H1 (cell line): ENCODE measurements at regions not wholly inside any gene's neighbourhood (a gene's known extent, or its start where the extent isn't known, plus 50 kb on each side); places are given as distances from the start of the nearest gene placed in this dataset.

Source experiments
- CTCF ChIA-PET: fragments of 300-600 bp; sonication (Branson Sonifier 250); formaldehyde crosslinking; loops from one replicate; lab custom pipeline; 2021; ENCODE audit not compliant: partially characterized antibody; lab: Charles Lee
- POLR2A ChIA-PET: fragments of 300-600 bp; sonication (Branson Sonifier 250); formaldehyde crosslinking; loops from one replicate; lab custom pipeline; 2021; ENCODE audit warnings: inconsistent platforms; ENCODE audit not compliant: partially characterized antibody; lab: Charles Lee
- DNase-seq, 2 experiments: peaks; one replicate each; pipeline versions ENCODE4 v3.0.0 to v3.0.0-alpha.2; 2010 to 2022; ENCODE audit warnings: low spot score in 2 of 2, low read depth in 1 of 2, mixed read lengths in 1 of 2
- FAIRE-seq: peaks from 2 replicates; lab custom pipeline; 2011; peaks lifted over from hg19 to GRCh38; lab: Jason Lieb, UNC
- H2AFZ ChIP-seq: 2 replicates; pipeline ENCODE4 v1.8.1; 2012; ENCODE audit warnings: low read length, inconsistent platforms
- H2AK5ac ChIP-seq: 2 replicates; pipeline ENCODE4 v1.6.1; 2013; ENCODE audit warnings: low read depth, low read length
- H2BK120ac ChIP-seq: replicated peaks from 2 replicates; pipeline ENCODE3; 2013; ENCODE audit warnings: low read depth, low read length, inconsistent platforms
- H2BK12ac ChIP-seq: 2 replicates; pipeline ENCODE4 v1.6.1; 2013; ENCODE audit warnings: low read depth, low read length
- H2BK15ac ChIP-seq: 2 replicates; pipeline ENCODE4 v1.6.1; 2013; ENCODE audit warnings: low read length
- H2BK20ac ChIP-seq: 2 replicates; pipeline ENCODE4 v1.6.1; 2013; ENCODE audit warnings: low read length
- H2BK5ac ChIP-seq: 2 replicates; pipeline ENCODE4 v1.6.1; 2013; ENCODE audit warnings: low read depth, low read length
- H3K14ac ChIP-seq: 2 replicates; pipeline ENCODE4 v1.6.1; 2013; ENCODE audit warnings: inconsistent platforms; ENCODE audit not compliant: insufficient read length
- H3K18ac ChIP-seq: 2 replicates; pipeline ENCODE4 v1.6.1; 2013; ENCODE audit warnings: low read length; ENCODE audit errors: extremely low read depth
- H3K23ac ChIP-seq: 2 replicates; pipeline ENCODE4 v1.6.1; 2013; ENCODE audit warnings: inconsistent platforms; ENCODE audit not compliant: insufficient read length
- H3K23me2 ChIP-seq: 2 replicates; pipeline ENCODE4 v1.6.1; 2013; ENCODE audit warnings: low read depth, low read length
- H3K27ac ChIP-seq: 2 replicates; pipeline ENCODE4 v1.6.1; 2011; ENCODE audit warnings: low read depth, low read length, inconsistent platforms
- H3K27me3 ChIP-seq, 4 experiments: replicated peaks in 1 of 4; 1 replicate in 1 of 4; 2 replicates in 3 of 4; pipeline versions ENCODE4 v1.6.1 to v1.8.1; 2011 to 2013; ENCODE audit warnings: low read length in 3 of 4, mild to moderate bottlenecking in 3 of 4, inconsistent platforms in 2 of 4, mixed read lengths in 2 of 4, moderate library complexity in 1 of 4; ENCODE audit not compliant: control insufficient read depth in 3 of 4, insufficient read depth in 3 of 4; ENCODE audit errors: extremely low read depth in 1 of 4
- H3K36me3 ChIP-seq, 4 experiments: 2 replicates each; pipeline versions ENCODE4 v1.6.1 to v1.8.1; 2011 to 2013; ENCODE audit warnings: mild to moderate bottlenecking in 4 of 4, low read length in 3 of 4, moderate library complexity in 2 of 4, control low read depth in 1 of 4, inconsistent platforms in 1 of 4; ENCODE audit not compliant: insufficient read depth in 4 of 4, control insufficient read depth in 2 of 4
- H3K4ac ChIP-seq: replicated peaks from 2 replicates; pipeline ENCODE3; 2013; ENCODE audit warnings: low read length, low read depth, mixed read lengths, inconsistent platforms; ENCODE audit not compliant: insufficient read length
- H3K4me1 ChIP-seq, 4 experiments: replicated peaks in 1 of 4; 1 replicate in 1 of 4; 2 replicates in 3 of 4; pipeline versions ENCODE4 v1.6.1 to v1.8.1; 2011 to 2013; ENCODE audit warnings: low read length in 3 of 4, inconsistent platforms in 2 of 4, mixed read lengths in 1 of 4; ENCODE audit not compliant: insufficient read depth in 4 of 4, control insufficient read depth in 3 of 4
- H3K4me2 ChIP-seq, 2 experiments: 2 replicates each; pipeline versions ENCODE4 v1.6.1 to v1.8.1; 2011 to 2013; ENCODE audit warnings: low read depth in 2 of 2, low read length in 2 of 2, control low read depth in 1 of 2, inconsistent platforms in 1 of 2, mild to moderate bottlenecking in 1 of 2; ENCODE audit not compliant: insufficient read depth in 1 of 2
- H3K4me3 ChIP-seq, 4 experiments: fragments of 200-600, 300-600 bp in 1 of 4; sonication (generic), shearing (Covaris generic), sonication (Bioruptor Twin) in 1 of 4; 2 replicates each; pipeline versions ENCODE4 v1.5.1 to v1.8.1; 2011 to 2016; ENCODE audit warnings: low read length in 4 of 4, low read depth in 3 of 4, control low read depth in 2 of 4, inconsistent platforms in 2 of 4, mild to moderate bottlenecking in 2 of 4, mixed read lengths in 1 of 4, moderate library complexity in 1 of 4; ENCODE audit not compliant: insufficient read depth in 2 of 4; ENCODE audit errors: extremely low read depth in 1 of 4
- H3K56ac ChIP-seq: replicated peaks from 2 replicates; pipeline ENCODE3; 2013; ENCODE audit warnings: low read depth, mild to moderate bottlenecking, mixed read lengths, low read length, inconsistent platforms; ENCODE audit not compliant: insufficient read length
- H3K79me1 ChIP-seq: 2 replicates; pipeline ENCODE4 v1.6.1; 2013; ENCODE audit warnings: low read depth, low read length, control low read depth
- H3K79me2 ChIP-seq, 2 experiments: 2 replicates each; pipeline versions ENCODE4 v1.6.1 to v1.8.1; 2012 to 2013; ENCODE audit warnings: low read length in 2 of 2, mild to moderate bottlenecking in 2 of 2, inconsistent platforms in 1 of 2; ENCODE audit not compliant: insufficient read depth in 2 of 2, control insufficient read depth in 1 of 2
- H3K9ac ChIP-seq, 4 experiments: replicated peaks in 1 of 4; 1 replicate in 1 of 4; 2 replicates in 3 of 4; pipeline versions ENCODE4 v1.6.1 to v1.8.1; 2011 to 2013; ENCODE audit warnings: low read depth in 3 of 4, low read length in 3 of 4, control low read depth in 2 of 4, mild to moderate bottlenecking in 2 of 4, moderate library complexity in 2 of 4, inconsistent platforms in 1 of 4; ENCODE audit errors: extremely low read depth in 1 of 4
- H3K9me3 ChIP-seq, 2 experiments: 2 replicates each; pipeline versions ENCODE4 v1.6.1 to v1.8.1; 2012 to 2013; ENCODE audit warnings: mild to moderate bottlenecking in 2 of 2, moderate library complexity in 2 of 2, control low read depth in 1 of 2, inconsistent platforms in 1 of 2, low read depth in 1 of 2, low read length in 1 of 2, mixed read lengths in 1 of 2; ENCODE audit not compliant: insufficient read depth in 2 of 2
- H4K20me1 ChIP-seq, 2 experiments: replicated peaks in 1 of 2; 2 replicates each; pipeline versions ENCODE3 to v1.8.1; 2011 to 2013; ENCODE audit warnings: inconsistent platforms in 2 of 2, low read length in 2 of 2, mild to moderate bottlenecking in 1 of 2; ENCODE audit not compliant: insufficient read depth in 2 of 2, control insufficient read depth in 1 of 2
- H4K5ac ChIP-seq: 2 replicates; pipeline ENCODE4 v1.6.1; 2013; ENCODE audit warnings: low read length, low read depth, mixed read lengths, inconsistent platforms; ENCODE audit not compliant: insufficient read length
- H4K8ac ChIP-seq: 2 replicates; pipeline ENCODE4 v1.8.0; 2013; ENCODE audit warnings: mild to moderate bottlenecking, moderate library complexity, low read length, inconsistent platforms; ENCODE audit not compliant: insufficient read depth; ENCODE audit errors: extremely low read depth
- H4K91ac ChIP-seq: replicated peaks from 2 replicates; pipeline ENCODE3; 2013; ENCODE audit warnings: low read length, mixed read lengths, inconsistent platforms; ENCODE audit not compliant: insufficient read length
- BACH1 ChIP-seq: IDR thresholded peaks from 2 replicates; pipeline ENCODE4 v1.6.1; 2012; ENCODE audit warnings: low read length, improper control_type of control experiment
- BRCA1 ChIP-seq: IDR thresholded peaks from 2 replicates; pipeline ENCODE4 v1.6.1; 2012; ENCODE audit warnings: low read depth, low read length, improper control_type of control experiment
- CEBPB ChIP-seq: IDR thresholded peaks from 2 replicates; pipeline ENCODE4 v1.6.1; 2012; ENCODE audit warnings: low read depth, low read length
- CHD2 ChIP-seq: IDR thresholded peaks from 2 replicates; pipeline ENCODE4 v1.6.1; 2012; ENCODE audit warnings: low read length, improper control_type of control experiment
- EP300 ChIP-seq, 2 experiments: IDR thresholded peaks; 1 replicate in 1 of 2; 2 replicates in 1 of 2; pipeline ENCODE4 v1.6.1; 2011 to 2012; ENCODE audit warnings: low read depth in 2 of 2, low read length in 2 of 2, mild to moderate bottlenecking in 2 of 2, borderline replicate concordance in 1 of 2, inconsistent platforms in 1 of 2, moderate library complexity in 1 of 2
- JUND ChIP-seq: IDR thresholded peaks from 2 replicates; pipeline ENCODE4 v1.6.1; 2011; ENCODE audit warnings: mild to moderate bottlenecking, improper control_type of control experiment, low read length
- KDM1A ChIP-seq: fragments of 200-600, 300-600 bp; sonication (generic); IDR thresholded peaks from 2 replicates; pipeline ENCODE4 v1.7.1; 2016; ENCODE audit warnings: mild to moderate bottlenecking, low read length, borderline replicate concordance
- KDM4A ChIP-seq: IDR thresholded peaks from one replicate; pipeline ENCODE4 v1.7.1; 2012; ENCODE audit warnings: low read depth, mild to moderate bottlenecking, moderate library complexity, low read length, inconsistent platforms; ENCODE audit not compliant: severe bottlenecking
- POLR2A ChIP-seq, 2 experiments: IDR thresholded peaks; 1 replicate in 1 of 2; 2 replicates in 1 of 2; pipeline ENCODE4 v1.6.1; 2011; ENCODE audit warnings: low read depth in 2 of 2, low read length in 2 of 2, mild to moderate bottlenecking in 2 of 2; ENCODE audit errors: control extremely low read depth in 1 of 2
- RXRA ChIP-seq: IDR thresholded peaks from 2 replicates; pipeline ENCODE4 v1.6.1; 2011; ENCODE audit warnings: low read depth, mild to moderate bottlenecking, low read length, moderate library complexity; ENCODE audit not compliant: insufficient read depth
- SP1 ChIP-seq: IDR thresholded peaks from 2 replicates; pipeline ENCODE4 v1.6.1; 2011; ENCODE audit warnings: low read depth, low read length
- SP2 ChIP-seq: IDR thresholded peaks from 2 replicates; pipeline ENCODE4 v1.6.1; 2012; ENCODE audit warnings: mild to moderate bottlenecking, low read length, inconsistent platforms
- SP4 ChIP-seq: IDR thresholded peaks from 2 replicates; pipeline ENCODE4 v1.6.1; 2012; ENCODE audit warnings: low read length, inconsistent platforms
- TAF7 ChIP-seq: optimal IDR thresholded peaks from 2 replicates; pipeline ENCODE3; 2011; ENCODE audit warnings: low read depth, mild to moderate bottlenecking, inconsistent platforms, low read length, moderate library complexity, borderline replicate concordance
- TCF12 ChIP-seq: IDR thresholded peaks from 2 replicates; pipeline ENCODE4 v1.6.1; 2011; ENCODE audit warnings: low read depth, mild to moderate bottlenecking, low read length
- WGBS, 2 experiments: shearing (Covaris generic) in 1 of 2; methylation state at CpG; one replicate each; pipeline versions ENCODE4 v1.1.6 to v1.1.7; 2013 to 2015; ENCODE audit warnings: low lambda C conversion rate in 2 of 2, mixed read lengths in 2 of 2, inconsistent platforms in 1 of 2, low coverage in 1 of 2, missing lambda C conversion rate in 1 of 2; ENCODE audit not compliant: insufficient replicate concordance in 2 of 2, insufficient coverage in 1 of 2, insufficient read length in 1 of 2; ENCODE audit errors: extremely low coverage in 1 of 2, missing lambda C conversion rate in 1 of 2; 5-methylcytosine and 5-hydroxymethylcytosine counted together

GRCh38 chrX:39052751-39053150 lies 251.5 kb downstream of the MID1IP1 start:
- no CpG with 5 or more reads among the region's 2 CpGs for WGBS, 2 experiments
- Histone ChIP-seq H3K4me2 (no peak overlapping the region), H4K8ac (no peak overlapping the region), H3K9me3 (no peaks in the 10 kb centered on the region), H3K36me3 (no peaks in the 10 kb centered on the region), H3K27ac (no peak overlapping the region), H2AK5ac (no peak overlapping the region), H4K20me1 (no peaks in the 10 kb centered on the region), H3K14ac (no peak overlapping the region), H3K9ac (no peak overlapping the region), H4K5ac (no peak overlapping the region), H3K4ac (no peak overlapping the region), H2BK5ac (no peak overlapping the region), H3K4me1 (no peaks in the 10 kb centered on the region), H3K79me1 (no peaks in the 10 kb centered on the region), H3K27me3 (no peaks in the 10 kb centered on the region), H2AFZ (no peak overlapping the region), H3K4me3 (no peak overlapping the region), H2BK20ac (no peak overlapping the region), H3K56ac (no peak overlapping the region), H3K23ac (no peak overlapping the region), H3K79me2 (no peaks in the 10 kb centered on the region), H2BK15ac (no peak overlapping the region), H2BK120ac (no peak overlapping the region), H3K18ac (no peak overlapping the region), H4K91ac (no peak overlapping the region), H3K23me2 (no peaks in the 10 kb centered on the region), H2BK12ac (no peak overlapping the region)
- CTCF ChIA-PET: interaction anchor here (0.6 kb wide), 1 partner anchor 1177 kb away, joined by 3 read pairs; no protein-coding TSS in a partner anchor
- no peak for DNase-seq
- FAIRE-seq: no peak
- POLR2A ChIA-PET: interaction anchor here (1.6 kb wide), 1 partner anchor 13 kb away, joined by 3 read pairs; no protein-coding TSS in a partner anchor
- TF ChIP-seq BRCA1 (no peak), KDM1A (no peak), SP1 (no peak), POLR2A (IDR thresholded peaks at IDR 0.05; ENCODE audit: control extremely low read depth in 1 of 2, low read depth in 2 of 2, low read length in 2 of 2) (no peak), JUND (no peak), CHD2 (no peak), SP2 (no peak), KDM4A (no peak), CEBPB (no peak), RXRA (no peak), SP4 (no peak), TAF7 (no peak), TCF12 (no peak), BACH1 (no peak), EP300 (IDR thresholded peaks at IDR 0.05; ENCODE audit: borderline replicate concordance in 1 of 2, low read depth in 2 of 2, low read length in 2 of 2) (no peak)
